ENCODE measurements at regions not wholly inside any gene's neighbourhood (a gene's known extent, or its start where the extent isn't known, plus 50 kb on each side); places are given as distances from the start of the nearest gene placed in this dataset.

DNA sequence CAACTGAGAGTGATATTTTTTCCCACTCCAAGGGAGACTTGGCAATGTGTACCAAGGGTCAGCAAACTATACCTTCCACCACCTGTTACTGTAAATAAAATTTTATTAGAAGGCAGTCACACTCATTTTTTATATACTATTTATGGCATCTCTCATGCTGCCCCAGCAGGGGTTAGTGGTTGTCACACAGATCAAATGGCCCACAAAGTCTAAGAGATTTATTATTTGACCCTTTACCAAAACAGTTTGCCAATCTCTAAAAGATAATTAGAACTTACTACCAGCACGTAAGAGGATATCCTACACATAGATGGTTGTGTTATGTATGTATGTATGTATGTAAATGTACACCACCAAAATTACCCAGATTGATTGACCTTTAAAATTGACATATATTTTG lies 185.1 kb downstream of the PRR20E start:
- TF ChIP-seq, protein P1, sequence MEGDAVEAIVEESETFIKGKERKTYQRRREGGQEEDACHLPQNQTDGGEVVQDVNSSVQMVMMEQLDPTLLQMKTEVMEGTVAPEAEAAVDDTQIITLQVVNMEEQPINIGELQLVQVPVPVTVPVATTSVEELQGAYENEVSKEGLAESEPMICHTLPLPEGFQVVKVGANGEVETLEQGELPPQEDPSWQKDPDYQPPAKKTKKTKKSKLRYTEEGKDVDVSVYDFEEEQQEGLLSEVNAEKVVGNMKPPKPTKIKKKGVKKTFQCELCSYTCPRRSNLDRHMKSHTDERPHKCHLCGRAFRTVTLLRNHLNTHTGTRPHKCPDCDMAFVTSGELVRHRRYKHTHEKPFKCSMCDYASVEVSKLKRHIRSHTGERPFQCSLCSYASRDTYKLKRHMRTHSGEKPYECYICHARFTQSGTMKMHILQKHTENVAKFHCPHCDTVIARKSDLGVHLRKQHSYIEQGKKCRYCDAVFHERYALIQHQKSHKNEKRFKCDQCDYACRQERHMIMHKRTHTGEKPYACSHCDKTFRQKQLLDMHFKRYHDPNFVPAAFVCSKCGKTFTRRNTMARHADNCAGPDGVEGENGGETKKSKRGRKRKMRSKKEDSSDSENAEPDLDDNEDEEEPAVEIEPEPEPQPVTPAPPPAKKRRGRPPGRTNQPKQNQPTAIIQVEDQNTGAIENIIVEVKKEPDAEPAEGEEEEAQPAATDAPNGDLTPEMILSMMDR (conservative IDR thresholded peaks at IDR 0.05; ENCODE audit: low read depth, low read length): no peak
- TF ChIP-seq EZH2 (IDR thresholded peaks at IDR 0.05; ENCODE audit: borderline replicate concordance, low read depth, low read length, poor library complexity, severe bottlenecking): no peak
